Endothelial cell of umbilical vein (primary cell): ENCODE measurements at regions not wholly inside any gene's neighbourhood (a gene's known extent, or its start where the extent isn't known, plus 50 kb on each side); places are given as distances from the start of the nearest gene placed in this dataset.

ENCODE experiments used
- BruUV-seq: library from RNA; stranded (reverse); fragments of 400-500 nt; replicated peaks from 2 replicates; lab custom pipeline; 2021; lab: Mats Ljungman, UMichigan
- CTCF ChIA-PET: fragments of 300-600, 350-600 bp; sonication (Branson Sonifier 250); formaldehyde crosslinking; loops from one replicate; lab custom pipeline; 2021; ENCODE audit warnings: antibody characterized with exemption, inconsistent platforms; lab: Charles Lee
- POLR2A ChIA-PET: fragments of 300-600, 350-600 bp; sonication (Branson Sonifier 250); formaldehyde crosslinking; loops from one replicate; lab custom pipeline; 2021; ENCODE audit warnings: antibody characterized with exemption, inconsistent platforms; lab: Charles Lee
- DNase-seq: peaks from one replicate; pipeline ENCODE4 v3.0.0-alpha.2; 2011; ENCODE audit warnings: low read depth, low spot score
- FAIRE-seq: peaks from 2 replicates; lab custom pipeline; 2011; peaks lifted over from hg19 to GRCh38; lab: Jason Lieb, UNC
- H2AFZ ChIP-seq: 2 replicates; pipeline ENCODE4 v1.6.0; 2012; ENCODE audit warnings: low read depth, low read length, control low read depth, inconsistent platforms
- H3K27ac ChIP-seq: 2 replicates; pipeline ENCODE4 v1.5.1; 2011; ENCODE audit warnings: low read depth, mild to moderate bottlenecking, control low read depth, low read length, moderate library complexity; ENCODE audit not compliant: insufficient read depth
- H3K27me3 ChIP-seq, 2 experiments: 2 replicates each; pipeline versions ENCODE4 v1.6.0 to v1.6.1; 2011; ENCODE audit warnings: low read length in 2 of 2, mixed read lengths in 1 of 2; ENCODE audit not compliant: control insufficient read depth in 2 of 2, insufficient read depth in 2 of 2
- H3K36me3 ChIP-seq, 2 experiments: 2 replicates in 1 of 2; 3 replicates in 1 of 2; pipeline ENCODE4 v1.5.1; 2011; ENCODE audit warnings: low read length in 2 of 2, mild to moderate bottlenecking in 1 of 2, moderate library complexity in 1 of 2; ENCODE audit not compliant: control insufficient read depth in 2 of 2, insufficient read depth in 2 of 2; ENCODE audit errors: extremely low read depth in 1 of 2
- H3K4me1 ChIP-seq: 3 replicates; pipeline ENCODE4 v1.5.1; 2011; ENCODE audit warnings: mild to moderate bottlenecking, low read length; ENCODE audit not compliant: control insufficient read depth, insufficient read depth; ENCODE audit errors: extremely low read depth
- H3K4me2 ChIP-seq: 2 replicates; pipeline ENCODE4 v1.6.1; 2011; ENCODE audit warnings: low read length, control low read depth, mixed read lengths; ENCODE audit not compliant: insufficient read depth
- H3K4me3 ChIP-seq, 3 experiments: fragments of 200-600 bp in 1 of 3; sonication (generic), shearing (Covaris generic) in 1 of 3; replicated peaks in 1 of 3; 2 replicates each; pipeline ENCODE4 v1.5.1; 2011 to 2016; ENCODE audit warnings: control low read depth in 3 of 3, low read length in 3 of 3, mild to moderate bottlenecking in 2 of 3, inconsistent platforms in 1 of 3, low read depth in 1 of 3, moderate library complexity in 1 of 3; ENCODE audit not compliant: insufficient read depth in 1 of 3
- H3K79me2 ChIP-seq: 2 replicates; pipeline ENCODE4 v1.6.0; 2012; ENCODE audit warnings: low read length, inconsistent platforms; ENCODE audit not compliant: control insufficient read depth, insufficient read depth
- H3K9ac ChIP-seq: replicated peaks from 2 replicates; pipeline ENCODE3; 2011; ENCODE audit warnings: low read length, control low read depth; ENCODE audit not compliant: insufficient read depth; ENCODE audit errors: extremely low read depth
- H3K9me1 ChIP-seq: replicated peaks from 3 replicates; pipeline ENCODE4 v1.6.0; 2011; ENCODE audit warnings: mild to moderate bottlenecking, low read length; ENCODE audit not compliant: control insufficient read depth, insufficient read depth; ENCODE audit errors: extremely low read depth
- H3K9me3 ChIP-seq: replicated peaks from 2 replicates; pipeline ENCODE4 v1.5.1; 2012; ENCODE audit warnings: low read length, inconsistent platforms; ENCODE audit not compliant: control insufficient read depth, insufficient read depth
- H4K20me1 ChIP-seq: replicated peaks from 2 replicates; pipeline ENCODE3; 2011; ENCODE audit warnings: mild to moderate bottlenecking, low read length; ENCODE audit not compliant: control insufficient read depth, insufficient read depth; ENCODE audit errors: extremely low read depth
- CTCF ChIP-seq, 2 donors: IDR thresholded peaks; 1 replicate in 1 of 2; 2 replicates in 1 of 2; pipeline ENCODE4 v1.5.1; 2011; ENCODE audit warnings: low read length in 2 of 2, mild to moderate bottlenecking in 2 of 2, moderate library complexity in 2 of 2, control low read depth in 1 of 2, inconsistent platforms in 1 of 2, low read depth in 1 of 2; ENCODE audit not compliant: insufficient read depth in 1 of 2; ENCODE audit errors: extremely low read depth in 1 of 2
- EZH2 ChIP-seq: IDR thresholded peaks from 2 replicates; pipeline ENCODE4 v1.6.1; 2012; ENCODE audit warnings: borderline replicate concordance, low read depth, mild to moderate bottlenecking, moderate library complexity, low read length, inconsistent platforms; ENCODE audit not compliant: severe bottlenecking
- FOS ChIP-seq: IDR thresholded peaks from 2 replicates; pipeline ENCODE4 v1.6.1; 2011; ENCODE audit warnings: mild to moderate bottlenecking, low read length, moderate library complexity, borderline replicate concordance; ENCODE audit not compliant: insufficient read depth
- GATA2 ChIP-seq: IDR thresholded peaks from 2 replicates; pipeline ENCODE4 v1.7.0; 2011; ENCODE audit warnings: low read depth, mild to moderate bottlenecking, moderate library complexity, mixed read lengths, low read length; ENCODE audit not compliant: insufficient read length, insufficient read depth
- JUN ChIP-seq: IDR thresholded peaks from 2 replicates; pipeline ENCODE4 v1.6.1; 2011; ENCODE audit warnings: borderline replicate concordance, low read depth; ENCODE audit not compliant: insufficient read length, insufficient read depth
- MAX ChIP-seq: IDR thresholded peaks from 2 replicates; pipeline ENCODE4 v1.6.1; 2011; ENCODE audit not compliant: insufficient read depth, insufficient read length
- MYC ChIP-seq: IDR thresholded peaks from one replicate; pipeline ENCODE4 v1.6.1; 2011; ENCODE audit warnings: mild to moderate bottlenecking, low read depth, low read length
- POLR2A ChIP-seq: IDR thresholded peaks from 2 replicates; pipeline ENCODE4 v1.6.1; 2012; ENCODE audit warnings: low read depth, mild to moderate bottlenecking, control low read depth, low read length
- POLR2AphosphoS5 ChIP-seq: IDR thresholded peaks from 2 replicates; pipeline ENCODE4 v1.6.1; 2012; ENCODE audit warnings: low read depth, mild to moderate bottlenecking, control low read depth, low read length, moderate library complexity; ENCODE audit not compliant: insufficient read depth
- dilution Hi-C: fragments of 300-500 bp; cut with MboI; formaldehyde crosslinking; loops from one replicate; pipeline ENCODE4 v1.15.0; 2019; ENCODE audit warnings: low sequenced_read_pairs; ENCODE audit not compliant: extremely low pct_ligation_motif_present
- intact Hi-C: fragments of 100-400 bp; cut with micrococcal nuclease; formaldehyde crosslinking; loops from one replicate; pipeline ENCODE4 v1.10.0; 2022

DNA sequence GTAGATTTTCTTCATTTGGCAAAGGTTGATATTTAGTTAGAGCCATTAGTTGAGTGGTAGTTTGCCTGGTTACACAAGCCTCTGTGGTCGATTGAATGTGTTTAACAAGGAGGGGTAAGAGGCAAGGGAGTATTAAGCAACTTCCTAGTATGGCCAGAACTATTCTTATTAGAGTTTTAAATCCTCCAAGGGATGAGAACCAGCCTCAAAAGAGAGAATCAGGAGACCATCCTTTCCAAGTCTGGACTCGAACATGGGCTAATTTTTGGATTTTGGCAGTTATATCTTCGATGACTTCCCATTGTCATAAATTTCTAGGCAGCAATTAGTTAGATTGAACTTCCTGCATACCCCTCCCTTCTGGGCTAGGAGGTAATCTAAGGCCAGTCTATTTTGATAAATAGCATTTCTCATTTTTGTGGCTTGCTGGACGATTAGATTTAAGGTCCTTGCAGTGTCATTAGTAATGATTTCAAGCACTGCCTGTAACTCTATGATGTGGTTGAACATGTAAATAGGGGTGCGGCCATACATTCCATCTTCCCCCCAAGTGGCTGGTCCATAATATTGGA lies 219.5 kb upstream of the KCND2 start:
- no peaks in the 10 kb centered on the region for H4K20me1 ChIP-seq
- intact Hi-C loops (no loop called here), dilution Hi-C loops (no loop called here)
- H3K4me1 ChIP-seq = no peaks in the 10 kb centered on the region
- no peaks in the 10 kb centered on the region for H3K9me3 ChIP-seq
- H3K27me3 ChIP-seq = no peaks in the 10 kb centered on the region
- TF ChIP-seq POLR2A (no peak), CTCF (IDR thresholded peaks at IDR 0.05; ENCODE audit: extremely low read depth in 1 of 2, insufficient read depth in 1 of 2, low read depth in 1 of 2, low read length in 2 of 2) (no peak), FOS (no peak), JUN (no peak), EZH2 (no peak)
- H3K79me2 ChIP-seq = no peaks in the 10 kb centered on the region
- no peak overlapping the region for H3K9ac ChIP-seq
- DNase-seq (no peak), FAIRE-seq (no peak)
- no peak overlapping the region for H2AFZ ChIP-seq
- no peak overlapping the region for H3K4me3 ChIP-seq
- POLR2A ChIA-PET = no interaction called here
- CTCF ChIA-PET = no interaction called here
- H3K27ac ChIP-seq = no peak overlapping the region
- no peaks in the 10 kb centered on the region for H3K36me3 ChIP-seq
- H3K9me1 ChIP-seq = no peaks in the 10 kb centered on the region
- no TSS peak for BruUV-seq
- H3K4me2 ChIP-seq = no peak overlapping the region

- no peak overlapping the region for H3K9ac ChIP-seq
- H3K4me1 ChIP-seq = no peaks in the 10 kb centered on the region
- no peak for TF ChIP-seq CTCF (IDR thresholded peaks at IDR 0.05; ENCODE audit: extremely low read depth in 1 of 2, insufficient read depth in 1 of 2, low read depth in 1 of 2, low read length in 2 of 2)
- TF ChIP-seq MYC = no peak
- TF ChIP-seq FOS = no peak
- TF ChIP-seq JUN = no peak
- no peak for TF ChIP-seq MAX
- TF ChIP-seq POLR2A = no peak
- no peak for TF ChIP-seq GATA2
- no peak for TF ChIP-seq POLR2AphosphoS5
- no peak for TF ChIP-seq EZH2
- intact Hi-C loops = no loop called here
- dilution Hi-C loops = no loop called here
- H3K4me2 ChIP-seq = no peak overlapping the region
- H3K27ac ChIP-seq = no peak overlapping the region
- no peaks in the 10 kb centered on the region for H4K20me1 ChIP-seq
- no peaks in the 10 kb centered on the region for H3K36me3 ChIP-seq
- FAIRE-seq (no peak), DNase-seq (no peak)
- no peak overlapping the region for H3K4me3 ChIP-seq
- POLR2A ChIA-PET = no interaction called here
- no peaks in the 10 kb centered on the region for H3K9me3 ChIP-seq
- CTCF ChIA-PET = no interaction called here
- H3K9me1 ChIP-seq = no peaks in the 10 kb centered on the region
- BruUV-seq = no TSS peak
- no peak overlapping the region for H2AFZ ChIP-seq
- no peaks in the 10 kb centered on the region for H3K27me3 ChIP-seq
- H3K79me2 ChIP-seq = no peaks in the 10 kb centered on the region
These were observed 218.4 kb upstream of the KCND2 start for GRCh38 chr7:120054376-120055100.
